ENCODE measurements at regions not wholly inside any gene's neighbourhood (a gene's known extent, or its start where the extent isn't known, plus 50 kb on each side); places are given as distances from the start of the nearest gene placed in this dataset.

- TF ChIP-seq CTCF (IDR thresholded peaks at IDR 0.05; ENCODE audit: poor library complexity) (no peak), EZH2 (IDR thresholded peaks at IDR 0.05; ENCODE audit: borderline replicate concordance) (no peak), EZH2phosphoT487 (IDR thresholded peaks at IDR 0.05; ENCODE audit: low read depth, severe bottlenecking, unreplicated experiment) (no peak)
These were observed 305.8 kb downstream of the EIPR1 start for GRCh38 chr2:3071685-3072263.
